ENCODE measurements at regions not wholly inside any gene's neighbourhood (a gene's known extent, or its start where the extent isn't known, plus 50 kb on each side); places are given as distances from the start of the nearest gene placed in this dataset.

- BruUV-seq (replicated peaks), result no TSS peak
- POLR2A ChIA-PET, result no interaction called here
- H3K4me3 ChIP-seq (replicated peaks in 1 of 2; ENCODE audit: low read depth in 1 of 2, low read length in 2 of 2), result no peak overlapping the region
- no peaks in the 10 kb centered on the region for H3K9me2 ChIP-seq (ENCODE audit: insufficient read depth)
- H3K4me2 ChIP-seq (ENCODE audit: low read length), result no peak overlapping the region
- H3K4me1 ChIP-seq (ENCODE audit: control insufficient read depth in 1 of 2, insufficient read depth in 2 of 2, low read length in 2 of 2), result peaks cover under 1 to 2% of the 10 kb centered on the region in 2 experiments; a peak in 3 of 4 replicates
- intact Hi-C loops (cut with micrococcal nuclease), result no loop called here
- RAD21 ChIA-PET (ENCODE audit: low non-redundant PET in 1 of 2, low total read pairs in 2 of 2, uncharacterized antibody in 2 of 2, unreplicated experiment in 2 of 2), result no interaction called here
- TF ChIP-seq REST (IDR thresholded peaks at IDR 0.05; ENCODE audit: low read depth) (no peak), FOSL1 (IDR thresholded peaks at IDR 0.05; ENCODE audit: low read depth) (no peak), SRF (IDR thresholded peaks at IDR 0.05; ENCODE audit: low read depth) (no peak), POLR2AphosphoS5 (IDR thresholded peaks at IDR 0.05; ENCODE audit: low read depth, low read length) (no peak), ELF1 (IDR thresholded peaks at IDR 0.05; ENCODE audit: borderline replicate concordance, low read depth) (no peak), ZNF274 (IDR thresholded peaks at IDR 0.05; ENCODE audit: low read depth, low read length) (no peak), EGR1 (IDR thresholded peaks at IDR 0.05; ENCODE audit: low read depth) (no peak), RAD21 (IDR thresholded peaks at IDR 0.05; ENCODE audit: low read depth) (no peak), CEBPB (IDR thresholded peaks at IDR 0.05; ENCODE audit: low read depth) (no peak), JUND (IDR thresholded peaks at IDR 0.05) (no peak), EZH2 (IDR thresholded peaks at IDR 0.05) (no peak)
- TF ChIP-seq, protein P1, sequence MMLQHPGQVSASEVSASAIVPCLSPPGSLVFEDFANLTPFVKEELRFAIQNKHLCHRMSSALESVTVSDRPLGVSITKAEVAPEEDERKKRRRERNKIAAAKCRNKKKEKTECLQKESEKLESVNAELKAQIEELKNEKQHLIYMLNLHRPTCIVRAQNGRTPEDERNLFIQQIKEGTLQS (IDR thresholded peaks at IDR 0.05), result no peak
- no peak for DNase-seq (ENCODE audit: low read depth, low spot score)
- no peaks in the 10 kb centered on the region for H3K36me3 ChIP-seq (ENCODE audit: control insufficient read depth in 1 of 2, insufficient read depth in 2 of 2, low read length in 2 of 2)
- H4K20me1 ChIP-seq (ENCODE audit: insufficient read depth), result no peaks in the 10 kb centered on the region
- no peaks in the 10 kb centered on the region for H3K9me3 ChIP-seq (ENCODE audit: control insufficient read depth in 1 of 2, insufficient read depth in 1 of 2, low read depth in 1 of 2, low read length in 2 of 2)
- no peak for ATAC-seq
- H3K79me2 ChIP-seq (ENCODE audit: insufficient read depth, low read length), result no peaks in the 10 kb centered on the region
- H3K9ac ChIP-seq (ENCODE audit: low read length), result no peak overlapping the region
- no peak overlapping the region for H2AFZ ChIP-seq (ENCODE audit: low read depth, low read length, poor library complexity, severe bottlenecking)
- H3K27me3 ChIP-seq (ENCODE audit: insufficient read depth, low read length), result peaks cover 38% of the 10 kb centered on the region; the same call in 1 of the 2 replicates
- CTCF ChIA-PET, result no interaction called here
- H3K27ac ChIP-seq (ENCODE audit: low read depth, low read length), result no peak overlapping the region
Observed at GRCh38 chr1:30185809-30186208, 537.6 kb downstream of the MATN1 start.

Measured in HCT116 (cell line).